Right lobe of liver (tissue), 4 donors: ENCODE measurements at regions not wholly inside any gene's neighbourhood (a gene's known extent, or its start where the extent isn't known, plus 50 kb on each side); places are given as distances from the start of the nearest gene placed in this dataset.

Experiments
- CTCF ChIP-seq, 4 donors: fragments of 200-600 bp in 3 of 4; fragments of 450-650 bp in 1 of 4; IDR thresholded peaks; one replicate each; pipeline versions ENCODE4 v1.5.1 to v1.8.0; 2016 to 2022; ENCODE audit warnings: antibody characterized with exemption in 4 of 4, mild to moderate bottlenecking in 2 of 4
- POLR2A ChIP-seq: fragments of 450-650 bp; IDR thresholded peaks from one replicate; pipeline ENCODE4 v1.6.1; 2017; ENCODE audit warnings: antibody characterized with exemption, mild to moderate bottlenecking
- donor health status: DM: no; HTN: no; CAD: no.
- donor health status: DM: no; HTN: no; CAD: no.
- donor health status: DM: no; HTN: yes; CAD: no.

GRCh38 chr3:34239287-34239686 lies 440.9 kb downstream of the PDCD6IP start:
- no peak for TF ChIP-seq CTCF (IDR thresholded peaks at IDR 0.05)
- no peak for TF ChIP-seq POLR2A
